Astrocyte of the cerebellum (primary cell): ENCODE measurements at regions not wholly inside any gene's neighbourhood (a gene's known extent, or its start where the extent isn't known, plus 50 kb on each side); places are given as distances from the start of the nearest gene placed in this dataset.

Experiments
- DNase-seq: peaks from one replicate; pipeline ENCODE4 v3.0.0-alpha.2; 2011; ENCODE audit warnings: low read depth
- H3K4me3 ChIP-seq: 2 replicates; pipeline ENCODE4 v1.5.1; 2011; ENCODE audit warnings: mild to moderate bottlenecking, low read depth, low read length, moderate library complexity
- CTCF ChIP-seq: IDR thresholded peaks from 2 replicates; pipeline ENCODE4 v1.5.1; 2012; ENCODE audit warnings: low read length, low read depth, moderate library complexity, mild to moderate bottlenecking; ENCODE audit errors: missing control alignments
- in situ Hi-C: cut with HindIII; loops from 2 replicates; pipeline ENCODE4 v1.10.0; 2017; ENCODE audit warnings: low sequenced_read_pairs

- in situ Hi-C loops: no loop called here
- TF ChIP-seq CTCF: no peak
- DNase-seq: no peak
- no peak overlapping the region for H3K4me3 ChIP-seq
Observed at GRCh38 chr1:58844176-58844575, 60.3 kb upstream of the JUN start.

- in situ Hi-C loops: loop anchor here (5.0 kb wide), 1 partner anchor 59 kb away; no protein-coding TSS in a partner anchor
- TF ChIP-seq CTCF: no peak
- H3K4me3 ChIP-seq: no peak overlapping the region
- no peak for DNase-seq
Observed at GRCh38 chr1:58845942-58846341, 62.1 kb upstream of the JUN start.

GRCh38 chr1:58848818-58849411 lies 65.1 kb upstream of the JUN start:
- peak; percentile 29 for TF ChIP-seq CTCF
- no peak overlapping the region for H3K4me3 ChIP-seq
- peak; percentile 91 for DNase-seq
- in situ Hi-C loops: loop anchor here (5.0 kb wide), 1 partner anchor 62 kb away; no protein-coding TSS in a partner anchor

GRCh38 chr1:58849551-58849950 lies 65.7 kb upstream of the JUN start:
- H3K4me3 ChIP-seq: no peak overlapping the region
- in situ Hi-C loops: loop anchor here (5.0 kb wide), 1 partner anchor 62 kb away; no protein-coding TSS in a partner anchor
- no peak for TF ChIP-seq CTCF
- DNase-seq: no peak

- no peak for DNase-seq
- H3K4me3 ChIP-seq: no peak overlapping the region
- in situ Hi-C loops: no loop called here
- TF ChIP-seq CTCF: no peak
Observed at GRCh38 chr1:58850636-58851035, 66.8 kb upstream of the JUN start.

GRCh38 chr1:58852731-58853485 lies 69.1 kb upstream of the JUN start:
- TF ChIP-seq CTCF: no peak
- H3K4me3 ChIP-seq: no peak overlapping the region
- no peak for DNase-seq
- in situ Hi-C loops: no loop called here
